KG1 (cell line): ENCODE measurements at regions not wholly inside any gene's neighbourhood (a gene's known extent, or its start where the extent isn't known, plus 50 kb on each side); places are given as distances from the start of the nearest gene placed in this dataset.

Experiments used
- DNase-seq: peaks from one replicate; lab custom pipeline; 2025; lab: John Stamatoyannopoulos, UW

- DNase-seq, result no peak
These were observed 222.6 kb downstream of the WDR11 start for GRCh38 chr10:121073728-121074127.

- no peak for DNase-seq
These were observed 225.9 kb downstream of the WDR11 start for GRCh38 chr10:121076776-121077715.

GRCh38 chr10:121078036-121078435 lies 226.9 kb downstream of the WDR11 start:
- no peak for DNase-seq

- DNase-seq, result no peak
These were observed 227.5 kb downstream of the WDR11 start for GRCh38 chr10:121078672-121079102.

GRCh38 chr10:121079226-121079625 lies 228.1 kb downstream of the WDR11 start:
- no peak for DNase-seq

- no peak for DNase-seq
These were observed 229.2 kb downstream of the WDR11 start for GRCh38 chr10:121080281-121080891.

- no peak for DNase-seq
These were observed 230.1 kb downstream of the WDR11 start for GRCh38 chr10:121081306-121081705.

- DNase-seq, result no peak
These were observed 231.8 kb downstream of the WDR11 start for GRCh38 chr10:121082984-121083383.

GRCh38 chr10:121084016-121084674 lies 233.0 kb downstream of the WDR11 start:
- DNase-seq, result no peak

- no peak for DNase-seq
These were observed 233.5 kb downstream of the WDR11 start for GRCh38 chr10:121084675-121085070.

GRCh38 chr10:121085367-121085766 lies 234.2 kb downstream of the WDR11 start:
- no peak for DNase-seq

- no peak for DNase-seq
These were observed 236.0 kb downstream of the WDR11 start for GRCh38 chr10:121087129-121087528.

GRCh38 chr10:121087688-121088087 lies 236.5 kb downstream of the WDR11 start:
- no peak for DNase-seq

- DNase-seq, result no peak
These were observed 237.4 kb downstream of the WDR11 start for GRCh38 chr10:121088524-121088923.

- DNase-seq, result no peak
These were observed 238.3 kb downstream of the WDR11 start for GRCh38 chr10:121089434-121089833.

- DNase-seq, result no peak
These were observed 241.0 kb downstream of the WDR11 start for GRCh38 chr10:121091961-121092719.

- no peak for DNase-seq
These were observed 241.5 kb downstream of the WDR11 start for GRCh38 chr10:121092720-121093095.

GRCh38 chr10:121096617-121097431 lies 245.7 kb downstream of the WDR11 start:
- no peak for DNase-seq

- DNase-seq, result no peak
These were observed 247.0 kb downstream of the WDR11 start for GRCh38 chr10:121098211-121098610.

GRCh38 chr10:121098751-121099150 lies 247.6 kb downstream of the WDR11 start:
- no peak for DNase-seq

GRCh38 chr10:121099181-121099580 lies 248.0 kb downstream of the WDR11 start:
- no peak for DNase-seq
